Upper lobe of right lung (tissue), 1 donor: ENCODE measurements at regions not wholly inside any gene's neighbourhood (a gene's known extent, or its start where the extent isn't known, plus 50 kb on each side); places are given as distances from the start of the nearest gene placed in this dataset.

Experiments used
- ATAC-seq: fragments of 200-7000 bp; cut with Tn5 transposase; one replicate; pipeline ENCODE4 v1.9.1; 2020; ENCODE audit warnings: mild to moderate bottlenecking, moderate library complexity
- DNase-seq: peaks from one replicate; pipeline ENCODE4 v3.0.0-alpha.2; 2020
- H3K27ac ChIP-seq: fragments of 200-600 bp; one replicate; pipeline ENCODE4 v1.8.0; 2022
- H3K27me3 ChIP-seq: fragments of 200-600 bp; one replicate; pipeline ENCODE4 v1.8.0; 2022; ENCODE audit warnings: mild to moderate bottlenecking
- H3K36me3 ChIP-seq: fragments of 200-600 bp; one replicate; pipeline ENCODE4 v1.8.0; 2022
- H3K4me1 ChIP-seq: fragments of 200-600 bp; one replicate; pipeline ENCODE4 v1.8.0; 2022
- H3K4me3 ChIP-seq: fragments of 200-600 bp; one replicate; pipeline ENCODE4 v1.8.0; 2022; ENCODE audit warnings: mild to moderate bottlenecking
- H3K9me3 ChIP-seq: fragments of 200-600 bp; one replicate; pipeline ENCODE4 v1.8.0; 2022
- intact Hi-C: fragments of 100-400 bp; cut with DNase I; formaldehyde crosslinking; loops from one replicate; pipeline ENCODE4 v1.11.0; 2022
- TF ChIP-seq, protein P1 (sequence below): fragments of 200-600 bp; IDR thresholded peaks from one replicate; pipeline ENCODE4 v1.8.0; 2022; ENCODE audit warnings: antibody characterized with exemption
- donor health status: DM: no; HTN: yes; CAD: no; lungs with severe emphysema.

DNA sequence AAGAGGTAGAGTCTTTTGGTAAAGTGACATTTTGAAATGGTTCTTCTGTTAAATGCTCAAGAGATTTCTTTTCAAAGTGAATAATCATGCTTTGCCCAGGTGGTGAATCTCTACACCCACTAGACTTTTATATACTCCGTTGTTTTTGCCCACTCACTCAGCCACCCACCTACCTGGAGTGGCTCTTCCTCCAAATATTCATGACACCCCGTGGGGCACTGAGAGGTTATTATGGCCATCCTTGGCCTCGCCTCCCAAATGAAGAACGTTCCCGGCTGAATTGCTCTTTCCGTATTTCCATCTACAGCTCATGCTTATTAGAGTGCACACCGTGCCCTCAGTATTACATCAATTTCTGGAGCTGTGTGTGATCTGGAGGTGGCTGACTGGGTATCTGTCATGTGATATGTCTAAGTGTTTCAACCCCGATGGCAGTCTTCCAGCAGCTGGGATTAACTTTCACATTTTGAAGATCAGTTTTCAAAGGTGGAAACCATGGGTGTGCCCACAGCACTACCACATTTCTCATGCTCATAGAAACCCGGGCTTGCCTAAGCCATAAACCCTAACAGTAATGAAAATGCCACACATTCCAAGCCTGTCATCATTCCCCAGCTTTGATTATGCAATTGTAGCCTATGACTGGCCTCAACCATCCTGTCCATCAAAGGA is 406.6 kb upstream of the MMADHC start:
- intact Hi-C loops, result no loop called here
- Histone ChIP-seq H3K9me3 (no peaks in the 10 kb centered on the region), H3K36me3 (no peaks in the 10 kb centered on the region), H3K27me3 (no peaks in the 10 kb centered on the region), H3K4me1 (peaks cover 7% of the 10 kb centered on the region), H3K27ac (no peak overlapping the region), H3K4me3 (no peak overlapping the region)
- DNase-seq (no peak), ATAC-seq (no peak)
- TF ChIP-seq, protein P1, sequence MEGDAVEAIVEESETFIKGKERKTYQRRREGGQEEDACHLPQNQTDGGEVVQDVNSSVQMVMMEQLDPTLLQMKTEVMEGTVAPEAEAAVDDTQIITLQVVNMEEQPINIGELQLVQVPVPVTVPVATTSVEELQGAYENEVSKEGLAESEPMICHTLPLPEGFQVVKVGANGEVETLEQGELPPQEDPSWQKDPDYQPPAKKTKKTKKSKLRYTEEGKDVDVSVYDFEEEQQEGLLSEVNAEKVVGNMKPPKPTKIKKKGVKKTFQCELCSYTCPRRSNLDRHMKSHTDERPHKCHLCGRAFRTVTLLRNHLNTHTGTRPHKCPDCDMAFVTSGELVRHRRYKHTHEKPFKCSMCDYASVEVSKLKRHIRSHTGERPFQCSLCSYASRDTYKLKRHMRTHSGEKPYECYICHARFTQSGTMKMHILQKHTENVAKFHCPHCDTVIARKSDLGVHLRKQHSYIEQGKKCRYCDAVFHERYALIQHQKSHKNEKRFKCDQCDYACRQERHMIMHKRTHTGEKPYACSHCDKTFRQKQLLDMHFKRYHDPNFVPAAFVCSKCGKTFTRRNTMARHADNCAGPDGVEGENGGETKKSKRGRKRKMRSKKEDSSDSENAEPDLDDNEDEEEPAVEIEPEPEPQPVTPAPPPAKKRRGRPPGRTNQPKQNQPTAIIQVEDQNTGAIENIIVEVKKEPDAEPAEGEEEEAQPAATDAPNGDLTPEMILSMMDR, result no peak

DNA sequence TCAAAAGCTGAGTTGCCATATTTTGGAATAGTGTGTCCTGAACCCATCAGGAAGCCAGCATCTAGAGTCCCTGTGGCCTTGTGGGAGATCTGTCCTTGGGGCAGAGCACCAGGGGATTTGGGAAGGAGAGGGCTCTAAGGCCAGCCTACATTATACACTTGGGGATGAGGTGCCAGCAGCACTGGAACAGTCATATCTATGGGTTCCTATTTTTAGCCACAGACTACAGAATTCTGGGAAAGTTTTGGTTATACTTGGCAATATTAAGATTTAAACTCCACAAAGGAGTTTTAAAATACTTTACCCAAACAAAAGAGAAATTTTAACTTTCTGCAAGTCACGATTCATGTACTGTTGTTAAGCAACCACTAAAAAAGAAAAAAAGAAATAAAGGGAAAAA is 405.7 kb upstream of the MMADHC start:
- Histone ChIP-seq H3K4me3 (no peak overlapping the region), H3K9me3 (no peaks in the 10 kb centered on the region), H3K36me3 (no peaks in the 10 kb centered on the region), H3K27me3 (no peaks in the 10 kb centered on the region), H3K27ac (no peak overlapping the region), H3K4me1 (peaks cover 7% of the 10 kb centered on the region)
- DNase-seq (no peak), ATAC-seq (no peak)
- TF ChIP-seq, protein P1, result no peak
- intact Hi-C loops, result no loop called here

DNA sequence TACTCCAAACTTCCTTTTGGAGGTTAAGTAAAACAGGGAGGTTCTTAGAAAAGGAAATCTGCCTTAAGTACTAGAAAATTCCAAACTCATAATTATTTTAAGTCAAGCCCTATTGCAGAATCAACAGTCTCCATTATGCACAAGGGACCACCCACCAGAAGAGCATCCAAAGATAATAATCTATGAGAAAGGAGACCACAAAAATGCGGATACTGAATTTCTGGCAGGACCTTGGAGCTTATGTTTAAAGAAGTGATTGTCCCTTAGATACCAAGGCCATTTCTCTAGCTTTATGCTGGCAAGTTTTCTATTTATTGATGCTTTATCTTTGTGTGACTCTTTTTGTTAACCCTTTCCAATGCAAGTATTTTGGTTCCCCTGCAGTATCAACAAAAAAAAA is 404.0 kb upstream of the MMADHC start:
- TF ChIP-seq, protein P1, result no peak
- no peaks in the 10 kb centered on the region for H3K9me3 ChIP-seq
- peaks cover 7% of the 10 kb centered on the region for H3K4me1 ChIP-seq

DNA sequence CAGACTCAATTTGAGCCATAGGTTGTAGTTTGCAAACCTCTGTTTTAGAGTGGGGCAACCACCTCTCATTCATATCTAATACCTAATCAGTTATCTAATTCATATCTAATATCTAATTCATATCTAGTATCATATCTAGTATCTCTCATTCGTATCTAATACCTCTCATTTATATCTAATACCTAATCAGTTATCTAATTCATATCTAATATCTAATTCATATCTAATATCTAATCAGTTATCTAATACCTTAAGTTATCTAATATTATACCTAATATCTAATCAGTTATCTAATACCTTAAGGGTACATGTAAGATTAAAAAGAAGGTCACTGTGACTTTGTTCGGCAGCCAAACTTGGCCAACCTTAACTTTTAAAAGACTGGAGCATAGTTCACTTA is 403.4 kb upstream of the MMADHC start:
- TF ChIP-seq, protein P1, result no peak
- intact Hi-C loops, result no loop called here
- Histone ChIP-seq H3K4me1 (peaks cover 7% of the 10 kb centered on the region), H3K36me3 (no peaks in the 10 kb centered on the region), H3K27ac (no peak overlapping the region), H3K9me3 (no peaks in the 10 kb centered on the region), H3K27me3 (no peaks in the 10 kb centered on the region), H3K4me3 (no peak overlapping the region)
- no peak for DNase-seq
- no peak for ATAC-seq

More for the DNA sequence above, 404.0 kb upstream of the MMADHC start:
- intact Hi-C loops, result no loop called here
- Histone ChIP-seq H3K4me3 (no peak overlapping the region), H3K27me3 (no peaks in the 10 kb centered on the region), H3K27ac (no peak overlapping the region), H3K36me3 (no peaks in the 10 kb centered on the region)
- ATAC-seq (no peak), DNase-seq (no peak)

- Histone ChIP-seq H3K27ac (no peak overlapping the region), H3K27me3 (no peaks in the 10 kb centered on the region), H3K36me3 (no peaks in the 10 kb centered on the region), H3K4me3 (no peak overlapping the region), H3K9me3 (no peaks in the 10 kb centered on the region), H3K4me1 (peaks cover 7% of the 10 kb centered on the region)
- TF ChIP-seq, protein P1, result no peak
- DNase-seq, result no peak
- ATAC-seq, result no peak
- intact Hi-C loops, result no loop called here
These were observed 402.0 kb upstream of the MMADHC start for GRCh38 chr2:149989447-149990063.
